Aorta (tissue), 5 donors: ENCODE measurements at regions not wholly inside any gene's neighbourhood (a gene's known extent, or its start where the extent isn't known, plus 50 kb on each side); places are given as distances from the start of the nearest gene placed in this dataset.
A peak's percentile ranks its signal among the peaks of the same experiment; 100 is the strongest.

Source experiments
- ATAC-seq: fragments of 200-7000 bp; cut with Tn5 transposase; one replicate; pipeline ENCODE4 v1.9.1; 2022; ENCODE audit warnings: moderate library complexity; ENCODE audit not compliant: low FRiP score
- DNase-seq, 2 donors: peaks; one replicate each; pipeline ENCODE4 v3.0.0-alpha.2; 2020
- H3K27ac ChIP-seq, 2 donors: one replicate each; pipeline ENCODE4 v1.5.1; 2013; ENCODE audit warnings: low read length in 2 of 2, mild to moderate bottlenecking in 2 of 2, moderate library complexity in 2 of 2, control low read depth in 1 of 2, inconsistent platforms in 1 of 2, low read depth in 1 of 2
- H3K27me3 ChIP-seq, 2 donors: one replicate each; pipeline ENCODE4 v1.6.1; 2013; ENCODE audit warnings: control low read depth in 1 of 2, low read length in 1 of 2, mild to moderate bottlenecking in 1 of 2, moderate library complexity in 1 of 2; ENCODE audit not compliant: insufficient read depth in 2 of 2, control insufficient read depth in 1 of 2
- H3K36me3 ChIP-seq, 2 donors: one replicate each; pipeline ENCODE4 v1.6.1; 2013; ENCODE audit warnings: control low read depth in 1 of 2, low read length in 1 of 2, mild to moderate bottlenecking in 1 of 2; ENCODE audit not compliant: insufficient read depth in 2 of 2, control insufficient read depth in 1 of 2
- H3K4me1 ChIP-seq, 2 donors: one replicate each; pipeline ENCODE4 v1.6.1; 2013; ENCODE audit warnings: low read length in 2 of 2, control low read depth in 1 of 2, mild to moderate bottlenecking in 1 of 2, moderate library complexity in 1 of 2; ENCODE audit not compliant: insufficient read depth in 2 of 2, control insufficient read depth in 1 of 2
- H3K4me3 ChIP-seq, 2 donors: one replicate each; pipeline ENCODE4 v1.5.1; 2013; ENCODE audit warnings: low read length in 2 of 2, control low read depth in 1 of 2, mild to moderate bottlenecking in 1 of 2
- H3K9me3 ChIP-seq: one replicate; pipeline ENCODE4 v1.6.1; 2013; ENCODE audit warnings: mild to moderate bottlenecking, low read length; ENCODE audit not compliant: control insufficient read depth
- WGBS, 2 donors: extraction: QIAGEN DNeasy Blood & Tissue Kit; methylation state at CpG; one replicate each; pipeline ENCODE4 v1.1.7; 2013; 5-methylcytosine and 5-hydroxymethylcytosine counted together
- intact Hi-C, 2 donors: fragments of 100-400 bp; cut with DNase I; formaldehyde crosslinking; loops; one replicate each; pipeline versions ENCODE4 v1.14.2 to v1.15.0; 2022
- donor health status: healthy with polysubstance abuse.
- donor health status: Bipolar disorder and iron deficiency.
- donor health status: DM: no; HTN: no; CAD: no.
- donor health status: DM: no; HTN: no; CAD: no.
- donor health status: DM: yes; HTN: yes; CAD: no.

GRCh38 chr3:113152849-113153248 is 58.5 kb upstream of the BOC start:
- ATAC-seq (no peak), DNase-seq (no peak)
- Histone ChIP-seq H3K9me3 (no peaks in the 10 kb centered on the region), H3K36me3 (no peaks in the 10 kb centered on the region), H3K27ac (no peak overlapping the region), H3K4me1 (no peaks in the 10 kb centered on the region), H3K27me3 (no peaks in the 10 kb centered on the region), H3K4me3 (no peak overlapping the region)
- 87 to 90% methylated on average over 1 of the region's 1 CpG for WGBS, 2 donors
- intact Hi-C loops: no loop called here

- DNase-seq (no peak), ATAC-seq (no peak)
- Histone ChIP-seq H3K9me3 (no peaks in the 10 kb centered on the region), H3K27me3 (no peaks in the 10 kb centered on the region), H3K4me1 (no peaks in the 10 kb centered on the region), H3K36me3 (no peaks in the 10 kb centered on the region), H3K4me3 (no peak overlapping the region), H3K27ac (no peak overlapping the region)
- 95 to 96% methylated on average over 3 of the region's 3 CpGs for WGBS, 2 donors
- intact Hi-C loops: no loop called here
Measured at GRCh38 chr3:113153499-113154107, 57.8 kb upstream of the BOC start.

GRCh38 chr3:113156816-113157333 is 54.5 kb upstream of the BOC start:
- intact Hi-C loops: no loop called here
- H3K27me3 ChIP-seq: no peaks in the 10 kb centered on the region
- H3K9me3 ChIP-seq: no peaks in the 10 kb centered on the region
- H3K36me3 ChIP-seq: no peaks in the 10 kb centered on the region
- 96 to 97% methylated on average over 2 of the region's 2 CpGs for WGBS, 2 donors
- H3K4me1 ChIP-seq: no peaks in the 10 kb centered on the region
- H3K27ac ChIP-seq: no peak overlapping the region
- no peak overlapping the region for H3K4me3 ChIP-seq
- DNase-seq (no peak), ATAC-seq (no peak)

GRCh38 chr3:113157408-113158030 is 53.8 kb upstream of the BOC start:
- Histone ChIP-seq H3K4me1 (no peaks in the 10 kb centered on the region), H3K36me3 (no peaks in the 10 kb centered on the region), H3K27ac (no peak overlapping the region), H3K27me3 (no peaks in the 10 kb centered on the region), H3K4me3 (no peak overlapping the region), H3K9me3 (no peaks in the 10 kb centered on the region)
- DNase-seq: peak in 1 of 2 donors; percentile 46
- intact Hi-C loops: no loop called here
- 82 to 99% methylated on average over 3 of the region's 3 CpGs for WGBS, 2 donors
- peak; percentile 73 for ATAC-seq

- peak; percentile 28 for ATAC-seq
- 95 to 98% methylated on average over 4 of the region's 4 CpGs for WGBS, 2 donors
- no peaks in the 10 kb centered on the region for H3K27me3 ChIP-seq
- intact Hi-C loops: no loop called here
- no peak for DNase-seq
- no peak overlapping the region for H3K4me3 ChIP-seq
- no peaks in the 10 kb centered on the region for H3K4me1 ChIP-seq
- no peak overlapping the region for H3K27ac ChIP-seq
- H3K9me3 ChIP-seq: no peaks in the 10 kb centered on the region
- no peaks in the 10 kb centered on the region for H3K36me3 ChIP-seq
Measured at GRCh38 chr3:113158171-113158570, 53.2 kb upstream of the BOC start.
